ENCODE measurements at regions not wholly inside any gene's neighbourhood (a gene's known extent, or its start where the extent isn't known, plus 50 kb on each side); places are given as distances from the start of the nearest gene placed in this dataset.

GRCh38 chr21:23542097-23542496 is 2065.2 kb downstream of the MRPL39 start:
- Histone ChIP-seq H4K20me1 (ENCODE audit: insufficient read depth, low read length) (no peaks in the 10 kb centered on the region), H3K9ac (ENCODE audit: low read length) (no peak overlapping the region), H3K27ac (ENCODE audit: low read depth, low read length) (no peak overlapping the region), H3K4me3 (ENCODE audit: insufficient read depth, low read depth, low read length) (no peak overlapping the region), H3K4me2 (ENCODE audit: low read length) (no peak overlapping the region), H3K4me1 (ENCODE audit: insufficient read depth, low read length) (no peaks in the 10 kb centered on the region), H3K79me2 (ENCODE audit: insufficient read depth, low read length) (no peaks in the 10 kb centered on the region), H3K27me3 (ENCODE audit: insufficient read depth, low read length) (no peaks in the 10 kb centered on the region), H2AFZ (ENCODE audit: low read depth, low read length) (no peak overlapping the region), H3K36me3 (ENCODE audit: insufficient read depth, low read length) (no peaks in the 10 kb centered on the region), H3K9me3 (ENCODE audit: insufficient read depth, low read depth, low read length) (no peaks in the 10 kb centered on the region)
- no peak for FAIRE-seq
- no peaks in the 10 kb centered on the region for H3K36me3 Mint-ChIP-seq (ENCODE audit: low read depth, unreplicated experiment)
- no peaks in the 10 kb centered on the region for H3K9me3 Mint-ChIP-seq (ENCODE audit: unreplicated experiment)
- no peak for DNase-seq (ENCODE audit: low read depth)
- no peaks in the 10 kb centered on the region for H3K27me3 Mint-ChIP-seq (ENCODE audit: low read depth, unreplicated experiment)
- no peak overlapping the region for H3K4me3 Mint-ChIP-seq (ENCODE audit: unreplicated experiment)
- no peak overlapping the region for H3K27ac Mint-ChIP-seq (ENCODE audit: unreplicated experiment)
- H3K4me1 Mint-ChIP-seq (ENCODE audit: low read depth, unreplicated experiment): no peaks in the 10 kb centered on the region
- TF ChIP-seq EZH2 (IDR thresholded peaks at IDR 0.05; ENCODE audit: insufficient read depth, low read length): no peak
- TF ChIP-seq, protein P1, sequence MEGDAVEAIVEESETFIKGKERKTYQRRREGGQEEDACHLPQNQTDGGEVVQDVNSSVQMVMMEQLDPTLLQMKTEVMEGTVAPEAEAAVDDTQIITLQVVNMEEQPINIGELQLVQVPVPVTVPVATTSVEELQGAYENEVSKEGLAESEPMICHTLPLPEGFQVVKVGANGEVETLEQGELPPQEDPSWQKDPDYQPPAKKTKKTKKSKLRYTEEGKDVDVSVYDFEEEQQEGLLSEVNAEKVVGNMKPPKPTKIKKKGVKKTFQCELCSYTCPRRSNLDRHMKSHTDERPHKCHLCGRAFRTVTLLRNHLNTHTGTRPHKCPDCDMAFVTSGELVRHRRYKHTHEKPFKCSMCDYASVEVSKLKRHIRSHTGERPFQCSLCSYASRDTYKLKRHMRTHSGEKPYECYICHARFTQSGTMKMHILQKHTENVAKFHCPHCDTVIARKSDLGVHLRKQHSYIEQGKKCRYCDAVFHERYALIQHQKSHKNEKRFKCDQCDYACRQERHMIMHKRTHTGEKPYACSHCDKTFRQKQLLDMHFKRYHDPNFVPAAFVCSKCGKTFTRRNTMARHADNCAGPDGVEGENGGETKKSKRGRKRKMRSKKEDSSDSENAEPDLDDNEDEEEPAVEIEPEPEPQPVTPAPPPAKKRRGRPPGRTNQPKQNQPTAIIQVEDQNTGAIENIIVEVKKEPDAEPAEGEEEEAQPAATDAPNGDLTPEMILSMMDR (IDR thresholded peaks at IDR 0.05; ENCODE audit: insufficient read depth, low read depth, low read length): no peak

GRCh38 chr21:23541571-23541970 is 2065.7 kb downstream of the MRPL39 start:
- H3K79me2 ChIP-seq (ENCODE audit: insufficient read depth, low read length): no peaks in the 10 kb centered on the region
- H3K36me3 ChIP-seq (ENCODE audit: insufficient read depth, low read length): no peaks in the 10 kb centered on the region
- FAIRE-seq (no peak), DNase-seq (ENCODE audit: low read depth) (no peak)
- H3K9ac ChIP-seq (ENCODE audit: low read length): no peak overlapping the region
- H3K4me3 Mint-ChIP-seq (ENCODE audit: unreplicated experiment): no peak overlapping the region
- no peaks in the 10 kb centered on the region for H3K4me1 Mint-ChIP-seq (ENCODE audit: low read depth, unreplicated experiment)
- no peaks in the 10 kb centered on the region for H3K9me3 Mint-ChIP-seq (ENCODE audit: unreplicated experiment)
- H3K27me3 Mint-ChIP-seq (ENCODE audit: low read depth, unreplicated experiment): no peaks in the 10 kb centered on the region
- H3K27ac ChIP-seq (ENCODE audit: low read depth, low read length): no peak overlapping the region
- no peaks in the 10 kb centered on the region for H3K27me3 ChIP-seq (ENCODE audit: insufficient read depth, low read length)
- no peaks in the 10 kb centered on the region for H4K20me1 ChIP-seq (ENCODE audit: insufficient read depth, low read length)
- H3K27ac Mint-ChIP-seq (ENCODE audit: unreplicated experiment): no peak overlapping the region
- H3K9me3 ChIP-seq (ENCODE audit: insufficient read depth, low read depth, low read length): no peaks in the 10 kb centered on the region
- H3K4me2 ChIP-seq (ENCODE audit: low read length): no peak overlapping the region
- H2AFZ ChIP-seq (ENCODE audit: low read depth, low read length): no peak overlapping the region
- TF ChIP-seq, protein P1 (IDR thresholded peaks at IDR 0.05; ENCODE audit: insufficient read depth, low read depth, low read length): no peak
- TF ChIP-seq EZH2 (IDR thresholded peaks at IDR 0.05; ENCODE audit: insufficient read depth, low read length): no peak
- no peaks in the 10 kb centered on the region for H3K4me1 ChIP-seq (ENCODE audit: insufficient read depth, low read length)
- no peaks in the 10 kb centered on the region for H3K36me3 Mint-ChIP-seq (ENCODE audit: low read depth, unreplicated experiment)
- no peak overlapping the region for H3K4me3 ChIP-seq (ENCODE audit: insufficient read depth, low read depth, low read length)

DNA sequence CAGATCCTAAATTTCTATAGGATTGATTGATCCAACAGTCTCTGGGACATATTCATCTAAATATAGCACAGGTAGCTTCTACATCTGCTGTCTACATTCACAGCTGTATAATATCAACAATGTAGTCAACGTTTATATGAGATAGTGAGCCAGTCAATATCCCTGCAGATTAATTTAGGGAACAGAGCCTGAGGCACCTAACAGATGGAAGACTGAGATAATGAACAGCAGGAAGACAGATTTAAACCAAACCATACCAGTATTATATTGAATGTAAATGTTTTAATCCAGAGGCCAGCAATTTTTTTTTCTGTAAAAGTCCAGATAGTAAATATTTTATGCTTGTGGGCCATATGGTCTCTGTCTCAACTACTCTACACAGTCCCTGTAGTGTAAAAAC is 2072.4 kb downstream of the MRPL39 start:
- no peaks in the 10 kb centered on the region for H3K4me1 Mint-ChIP-seq (ENCODE audit: low read depth, unreplicated experiment)
- H3K27me3 Mint-ChIP-seq (ENCODE audit: low read depth, unreplicated experiment): no peaks in the 10 kb centered on the region
- H4K20me1 ChIP-seq (ENCODE audit: insufficient read depth, low read length): no peaks in the 10 kb centered on the region
- no peaks in the 10 kb centered on the region for H3K79me2 ChIP-seq (ENCODE audit: insufficient read depth, low read length)
- no peak overlapping the region for H3K9ac ChIP-seq (ENCODE audit: low read length)
- FAIRE-seq (no peak), DNase-seq (ENCODE audit: low read depth) (no peak)
- H3K36me3 Mint-ChIP-seq (ENCODE audit: low read depth, unreplicated experiment): no peaks in the 10 kb centered on the region
- no peak overlapping the region for H3K4me3 Mint-ChIP-seq (ENCODE audit: unreplicated experiment)
- no peaks in the 10 kb centered on the region for H3K27me3 ChIP-seq (ENCODE audit: insufficient read depth, low read length)
- H3K9me3 Mint-ChIP-seq (ENCODE audit: unreplicated experiment): no peaks in the 10 kb centered on the region
- no peak overlapping the region for H2AFZ ChIP-seq (ENCODE audit: low read depth, low read length)
- H3K4me2 ChIP-seq (ENCODE audit: low read length): no peak overlapping the region
- H3K4me1 ChIP-seq (ENCODE audit: insufficient read depth, low read length): no peaks in the 10 kb centered on the region
- no peaks in the 10 kb centered on the region for H3K9me3 ChIP-seq (ENCODE audit: insufficient read depth, low read depth, low read length)
- no peak overlapping the region for H3K27ac ChIP-seq (ENCODE audit: low read depth, low read length)
- H3K27ac Mint-ChIP-seq (ENCODE audit: unreplicated experiment): no peak overlapping the region
- no peaks in the 10 kb centered on the region for H3K36me3 ChIP-seq (ENCODE audit: insufficient read depth, low read length)
- H3K4me3 ChIP-seq (ENCODE audit: insufficient read depth, low read depth, low read length): no peak overlapping the region
- TF ChIP-seq EZH2 (IDR thresholded peaks at IDR 0.05; ENCODE audit: insufficient read depth, low read length): no peak
- TF ChIP-seq, protein P1 (IDR thresholded peaks at IDR 0.05; ENCODE audit: insufficient read depth, low read depth, low read length): no peak

Data from astrocyte (in vitro differentiated cells and primary cell).